MM.1S (cell line): ENCODE measurements at regions not wholly inside any gene's neighbourhood (a gene's known extent, or its start where the extent isn't known, plus 50 kb on each side); places are given as distances from the start of the nearest gene placed in this dataset.

Experiments
- CTCF ChIP-seq: fragments of 300-600 bp; sonication (generic); IDR thresholded peaks from 2 replicates; pipeline ENCODE4 v1.5.1; 2016; ENCODE audit warnings: antibody characterized with exemption, low read length, mixed read lengths
- EZH2 ChIP-seq: fragments of 300-600 bp; sonication (generic); optimal IDR thresholded peaks from 2 replicates; pipeline ENCODE3; 2017; ENCODE audit warnings: low read depth, mild to moderate bottlenecking, antibody characterized with exemption, low read length, mixed read lengths

GRCh38 chr4:58644549-58644948 lies 1534.4 kb upstream of the IGFBP7 start:
- no peak for TF ChIP-seq EZH2
- TF ChIP-seq CTCF, result no peak
